Middle frontal gyrus (tissue), 1 donor: ENCODE measurements at regions not wholly inside any gene's neighbourhood (a gene's known extent, or its start where the extent isn't known, plus 50 kb on each side); places are given as distances from the start of the nearest gene placed in this dataset.

Experiments
- DNase-seq: peaks from one replicate; pipeline ENCODE4 v3.0.0-alpha.2; 2015; ENCODE audit warnings: low spot score; ENCODE audit errors: extremely low spot score

- no peak for DNase-seq
These were observed 267.3 kb upstream of the LYZL1 start for GRCh38 chr10:29021591-29021990.

DNA sequence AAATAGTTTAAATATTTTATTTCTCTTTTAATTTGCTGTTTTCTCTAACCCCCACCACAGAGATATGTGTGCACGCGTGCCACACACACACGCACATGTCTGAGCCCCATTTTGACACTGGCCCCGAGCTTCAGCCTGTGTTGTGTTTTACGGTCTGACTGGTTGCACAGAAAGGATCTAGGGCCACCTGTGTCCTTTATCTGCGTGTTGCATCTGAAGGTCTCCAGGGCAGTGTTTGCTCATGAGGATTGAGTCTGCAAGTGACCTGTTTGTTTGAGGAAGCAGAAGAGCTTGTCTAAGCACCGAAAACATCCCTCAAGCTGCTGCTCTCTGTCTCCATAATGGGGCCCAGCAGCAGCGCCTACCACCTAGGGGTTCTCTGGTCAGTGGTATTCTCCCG is 266.4 kb upstream of the LYZL1 start:
- no peak for DNase-seq

- no peak for DNase-seq
These were observed 265.2 kb upstream of the LYZL1 start for GRCh38 chr10:29023678-29024077.

DNA sequence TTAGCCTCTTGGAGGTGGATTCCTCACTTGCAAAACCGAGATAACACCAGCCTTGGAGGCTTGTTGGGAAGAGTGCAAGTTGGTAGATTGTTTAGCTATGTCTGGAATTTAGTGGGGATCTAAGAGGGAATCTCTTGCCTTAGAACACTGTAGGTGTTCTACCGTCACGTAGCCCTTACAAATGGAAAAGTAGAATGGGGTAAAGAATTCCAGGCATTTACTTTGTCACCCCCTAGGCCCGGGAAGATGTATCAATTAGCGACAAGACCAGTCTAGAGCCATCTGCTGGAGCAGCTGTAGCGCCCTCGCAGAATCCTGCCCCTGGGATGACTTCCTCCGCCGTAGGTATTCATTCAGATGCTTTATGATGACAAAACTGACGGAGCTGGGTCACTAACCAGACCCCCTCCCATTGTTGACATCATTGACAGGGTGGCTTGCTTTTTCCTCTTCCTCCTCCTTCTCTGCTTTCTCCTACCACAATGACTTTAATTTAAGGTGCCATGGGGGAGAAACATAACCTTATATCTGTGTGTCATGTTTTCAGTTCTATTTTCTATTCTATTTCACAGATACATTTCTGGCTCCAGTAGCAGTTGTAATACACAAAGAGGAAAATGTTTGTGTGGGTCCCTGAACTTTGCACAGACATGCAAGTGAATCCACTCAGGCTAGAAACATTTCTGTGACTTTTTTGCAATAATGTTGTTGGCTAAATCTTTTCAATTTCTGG is 262.6 kb upstream of the LYZL1 start:
- DNase-seq = no peak

DNA sequence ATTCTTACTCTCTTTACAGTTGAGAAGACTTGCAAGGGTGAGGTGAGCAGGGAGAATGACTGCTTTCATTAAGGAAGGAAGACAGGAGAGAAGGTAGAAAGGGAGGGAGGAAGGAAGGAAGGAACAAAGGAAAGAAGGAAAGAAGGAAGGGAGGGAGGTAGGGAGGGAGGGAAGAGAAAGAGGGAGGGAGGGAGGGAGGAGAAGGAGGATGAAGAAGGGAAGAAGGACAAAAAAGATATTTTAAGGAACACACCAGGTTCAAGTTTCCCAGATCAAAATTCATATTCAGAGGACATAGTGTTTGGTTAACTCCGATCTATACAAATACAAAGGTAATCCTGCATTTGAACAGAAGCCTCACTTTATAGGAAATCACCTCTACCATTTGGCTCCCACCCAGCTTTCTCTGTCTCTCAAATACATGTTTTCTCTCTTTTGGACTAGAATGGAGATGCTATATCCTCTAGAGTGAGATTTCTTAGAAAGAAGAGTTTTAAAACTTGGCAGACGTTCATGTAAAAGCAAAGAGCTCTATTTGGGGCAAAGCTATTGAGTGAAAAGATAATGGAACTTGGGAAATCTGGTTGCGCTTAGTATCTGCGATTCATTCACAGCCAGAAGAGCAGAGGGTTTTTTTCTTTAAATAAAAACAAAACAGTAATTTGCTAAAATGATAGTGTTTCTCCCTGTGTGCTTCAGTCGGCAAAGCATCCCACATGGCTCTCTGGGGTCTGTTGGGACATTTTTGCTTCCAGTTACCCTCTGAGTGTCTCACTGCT is 261.9 kb upstream of the LYZL1 start:
- no peak for DNase-seq

GRCh38 chr10:29028486-29028885 is 260.4 kb upstream of the LYZL1 start:
- no peak for DNase-seq

- no peak for DNase-seq
These were observed 258.0 kb upstream of the LYZL1 start for GRCh38 chr10:29030900-29031299.

DNA sequence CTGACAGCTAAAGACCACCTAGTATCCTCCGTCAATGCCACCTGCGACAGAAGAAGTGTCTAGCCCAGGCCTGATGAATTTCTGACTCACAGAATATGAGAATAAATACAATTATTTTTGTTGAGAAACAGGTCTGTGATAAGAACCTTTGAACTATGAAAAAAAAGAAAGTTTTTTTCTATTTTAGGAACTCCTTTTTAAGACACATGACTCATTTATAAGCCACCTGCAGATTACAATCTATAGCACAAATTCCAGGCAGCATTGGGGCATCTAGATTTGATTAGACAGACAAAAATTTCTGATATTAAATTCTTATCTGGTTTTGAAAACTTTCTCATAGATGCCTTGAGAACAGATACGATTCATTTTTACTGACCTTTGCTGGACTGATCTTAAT is 256.7 kb upstream of the LYZL1 start:
- no peak for DNase-seq

DNA sequence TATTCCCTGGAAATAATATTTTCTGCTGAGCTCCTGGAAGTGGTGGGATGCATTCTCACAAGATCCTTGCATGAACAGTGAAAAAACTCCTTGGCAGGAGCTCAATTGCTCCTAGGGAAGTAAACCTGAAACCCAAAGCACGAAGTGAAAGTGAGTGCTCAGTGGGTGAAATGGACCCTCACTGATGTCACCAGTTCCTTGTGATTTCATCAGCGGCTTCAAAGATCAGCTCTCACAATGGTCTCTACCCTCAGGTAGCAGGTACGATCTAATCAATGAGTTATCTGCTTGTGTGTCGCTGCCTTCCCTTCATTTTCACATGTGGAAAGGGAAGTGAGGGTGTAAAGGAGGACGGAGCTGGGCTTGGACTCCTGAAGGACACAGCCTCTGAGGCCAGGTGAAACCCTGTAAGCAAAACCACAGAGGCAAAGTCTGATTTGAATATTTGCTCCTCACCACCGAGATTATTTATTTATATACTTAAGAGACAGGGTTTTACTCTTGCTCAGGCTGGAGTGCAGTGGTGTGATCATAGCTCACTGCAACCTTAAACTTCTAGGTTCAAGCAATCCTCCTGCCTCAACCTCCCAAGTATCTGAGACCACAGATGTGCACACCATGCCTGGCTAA is 255.4 kb upstream of the LYZL1 start:
- DNase-seq = no peak

DNA sequence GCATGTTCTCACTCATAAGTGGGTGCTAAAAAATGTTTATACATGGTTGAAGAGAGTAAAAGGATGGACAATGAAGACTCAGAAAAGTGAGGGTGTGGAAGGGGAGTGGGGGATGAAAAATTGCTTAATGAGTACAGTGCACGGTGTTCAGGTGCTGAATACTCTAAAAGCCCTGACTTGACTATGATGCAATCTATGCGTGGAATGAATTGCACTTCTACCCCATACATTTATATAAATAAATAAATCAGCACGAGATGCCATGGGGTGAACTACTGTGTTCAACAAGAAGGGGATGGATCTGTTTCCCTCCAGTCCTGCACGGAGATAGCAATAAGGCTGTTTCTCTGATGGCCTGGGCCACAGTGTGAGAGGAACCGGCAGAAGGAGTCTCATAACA is 254.3 kb upstream of the LYZL1 start:
- DNase-seq = no peak

- DNase-seq = no peak
These were observed 253.1 kb upstream of the LYZL1 start for GRCh38 chr10:29035721-29036120.

DNA sequence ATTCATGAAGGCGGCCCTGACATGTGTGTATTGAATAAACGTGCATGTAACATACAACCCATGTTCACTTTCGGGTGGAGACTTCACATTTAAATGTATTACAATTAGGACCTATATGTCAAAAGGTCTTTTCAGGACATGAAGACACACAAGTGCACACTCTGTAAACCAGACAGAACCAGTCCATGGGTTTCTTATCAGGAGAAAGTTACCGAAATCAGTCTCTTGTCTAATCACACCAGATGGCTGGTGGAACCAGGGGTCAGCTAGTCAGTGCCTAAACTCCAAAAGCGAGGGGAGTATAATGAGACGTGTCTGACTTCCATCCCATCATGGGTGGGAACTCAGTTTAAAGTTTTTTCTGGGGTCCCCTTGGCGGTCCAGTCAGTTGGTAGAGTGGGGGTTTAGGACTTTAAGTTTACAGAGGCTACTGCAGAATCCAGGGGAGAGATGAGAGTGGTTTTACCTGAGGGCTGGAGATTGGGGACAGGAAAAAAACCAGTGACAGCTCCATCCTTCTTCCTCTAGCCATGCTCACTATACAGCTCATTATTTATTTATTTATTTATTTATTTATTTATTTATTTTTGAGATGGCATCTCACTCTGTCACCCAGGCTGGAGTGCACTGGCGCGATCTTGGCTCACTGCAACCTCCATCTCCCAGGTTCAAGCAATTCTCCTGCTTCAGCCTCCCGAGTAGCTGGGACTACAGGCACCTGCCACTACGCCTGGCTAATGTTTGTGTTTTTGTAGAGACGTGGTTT is 251.3 kb upstream of the LYZL1 start:
- no peak for DNase-seq

- DNase-seq = no peak
These were observed 249.8 kb upstream of the LYZL1 start for GRCh38 chr10:29039091-29039490.

- DNase-seq = no peak
These were observed 249.1 kb upstream of the LYZL1 start for GRCh38 chr10:29039677-29040189.

GRCh38 chr10:29041616-29042015 is 247.3 kb upstream of the LYZL1 start:
- DNase-seq = no peak

DNA sequence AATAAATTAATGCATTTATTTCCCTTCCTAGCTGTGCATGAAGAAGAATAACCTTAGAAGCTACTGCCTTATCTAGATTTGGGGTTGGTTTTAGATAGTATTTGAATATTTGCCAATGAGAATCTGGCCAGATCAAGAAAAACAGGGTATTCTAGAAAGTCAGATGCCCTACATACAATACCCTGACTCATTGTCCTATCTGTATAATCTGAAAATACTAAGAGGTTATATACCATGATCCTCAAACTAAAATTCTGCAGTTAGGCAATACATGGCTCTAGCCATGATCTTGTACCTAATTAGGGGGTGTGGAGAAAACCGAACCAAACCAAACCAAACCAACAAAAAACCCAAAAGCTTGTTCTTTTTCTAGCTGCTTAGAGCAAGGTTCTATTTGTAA is 240.4 kb upstream of the LYZL1 start:
- DNase-seq = no peak

DNA sequence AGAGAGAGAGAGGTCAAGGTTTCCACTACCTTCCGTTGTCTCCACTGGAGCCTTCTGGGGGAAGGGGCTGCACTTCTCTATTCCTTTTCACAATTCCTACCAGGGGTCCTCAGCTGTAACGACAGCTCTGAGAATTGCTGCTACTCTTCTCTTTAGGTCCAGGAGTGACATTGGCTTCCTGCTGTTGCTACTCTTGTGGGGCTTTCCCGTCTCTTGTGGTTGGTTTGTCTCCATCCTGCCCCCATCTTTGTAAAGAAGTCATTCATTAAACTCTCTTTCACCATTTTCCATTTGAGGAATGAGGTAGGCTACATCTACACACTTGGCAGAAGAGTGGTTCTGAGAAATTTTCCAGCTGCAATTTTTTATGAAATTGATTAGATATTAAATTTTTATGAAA is 238.8 kb upstream of the LYZL1 start:
- DNase-seq = no peak

DNA sequence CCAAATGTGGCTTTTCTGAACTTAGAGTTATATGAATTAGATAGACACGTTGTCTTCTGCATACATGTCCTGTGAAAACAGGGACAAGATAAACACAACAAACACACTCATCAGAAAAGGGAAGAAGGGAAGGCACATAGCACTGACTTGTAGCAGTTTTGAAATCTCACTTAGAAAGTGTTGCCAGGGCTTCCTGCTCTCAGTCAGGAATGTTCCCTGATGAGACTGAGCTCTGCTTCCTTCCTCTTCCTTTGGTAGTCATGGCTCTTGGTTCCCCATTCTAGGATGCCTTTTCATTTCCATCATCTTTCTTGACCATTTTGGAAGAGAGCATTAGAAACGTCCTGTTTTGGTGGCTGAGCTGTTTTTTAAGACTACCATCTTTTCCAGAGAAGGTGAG is 233.8 kb upstream of the LYZL1 start:
- no peak for DNase-seq

GRCh38 chr10:29056729-29057128 is 232.1 kb upstream of the LYZL1 start:
- DNase-seq = no peak

DNA sequence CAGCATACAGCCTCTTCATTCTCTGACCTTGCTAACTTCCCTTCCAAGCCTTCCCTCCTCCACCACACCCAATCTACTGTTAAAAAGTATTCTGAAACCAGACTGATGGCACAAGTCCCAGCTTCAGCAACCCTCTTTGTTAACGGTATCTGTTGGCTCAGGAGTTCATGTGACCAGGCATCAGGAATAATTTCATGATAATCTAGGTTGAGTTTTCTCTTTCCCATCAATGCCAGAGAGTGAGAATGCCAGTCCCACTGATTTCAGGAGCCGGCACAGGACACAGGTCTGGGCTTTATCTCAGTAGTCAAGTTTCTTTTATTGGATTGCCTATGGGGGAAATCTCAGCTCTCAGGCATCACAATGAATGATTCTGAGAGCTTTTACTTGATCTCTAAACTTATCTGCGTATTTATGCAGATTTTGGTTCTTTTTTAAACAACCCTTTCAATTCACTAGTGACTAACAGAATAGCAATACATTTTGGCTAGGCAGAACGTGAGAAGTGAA is 231.0 kb upstream of the LYZL1 start:
- no peak for DNase-seq
